ENCODE measurements at regions not wholly inside any gene's neighbourhood (a gene's known extent, or its start where the extent isn't known, plus 50 kb on each side); places are given as distances from the start of the nearest gene placed in this dataset.

DNA sequence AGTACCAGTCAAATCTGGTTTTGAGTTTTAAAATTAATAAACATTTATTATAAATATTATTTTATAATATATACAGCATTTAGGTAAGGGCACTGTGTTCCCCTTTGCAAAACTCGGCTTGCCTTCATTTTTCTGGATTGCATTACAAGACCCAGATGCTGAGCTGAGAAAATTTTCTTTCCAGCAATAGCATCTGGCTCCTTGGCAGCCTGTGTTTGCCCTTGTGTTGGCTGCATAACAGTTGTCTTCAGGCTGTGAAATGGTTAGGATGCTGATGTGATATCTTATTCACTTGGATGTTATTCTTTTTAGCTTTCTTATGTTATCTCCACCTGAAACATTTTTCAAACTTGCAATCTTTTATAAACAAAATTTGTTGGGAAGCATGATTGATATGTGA is 784.4 kb downstream of the DACH1 start:
- ATAC-seq = no peak
- Histone ChIP-seq H3K27ac (no peak overlapping the region), H3K4me1 (no peaks in the 10 kb centered on the region), H3K9me3 (no peaks in the 10 kb centered on the region), H3K4me2 (no peak overlapping the region), H3K4me3 (no peak overlapping the region)
- ChIA-PET POLR2A (no interaction called here), CTCF (no interaction called here)
- no peak for TF ChIP-seq ZC3H11A (IDR thresholded peaks at IDR 0.05)
- TF ChIP-seq RFX5 (IDR thresholded peaks at IDR 0.05) = no peak
- TF ChIP-seq RAD21 (conservative IDR thresholded peaks at IDR 0.05 in 1 of 2, IDR thresholded peaks at IDR 0.05 in 1 of 2) = no peak
- TF ChIP-seq KDM5A (IDR thresholded peaks at IDR 0.05) = no peak
- TF ChIP-seq ESRRA (IDR thresholded peaks at IDR 0.05; ENCODE audit: borderline replicate concordance, low read length) = no peak
- no peak for TF ChIP-seq HOXA7 (CRISPR knock-in tag; IDR thresholded peaks at IDR 0.05)
- TF ChIP-seq, protein P1, sequence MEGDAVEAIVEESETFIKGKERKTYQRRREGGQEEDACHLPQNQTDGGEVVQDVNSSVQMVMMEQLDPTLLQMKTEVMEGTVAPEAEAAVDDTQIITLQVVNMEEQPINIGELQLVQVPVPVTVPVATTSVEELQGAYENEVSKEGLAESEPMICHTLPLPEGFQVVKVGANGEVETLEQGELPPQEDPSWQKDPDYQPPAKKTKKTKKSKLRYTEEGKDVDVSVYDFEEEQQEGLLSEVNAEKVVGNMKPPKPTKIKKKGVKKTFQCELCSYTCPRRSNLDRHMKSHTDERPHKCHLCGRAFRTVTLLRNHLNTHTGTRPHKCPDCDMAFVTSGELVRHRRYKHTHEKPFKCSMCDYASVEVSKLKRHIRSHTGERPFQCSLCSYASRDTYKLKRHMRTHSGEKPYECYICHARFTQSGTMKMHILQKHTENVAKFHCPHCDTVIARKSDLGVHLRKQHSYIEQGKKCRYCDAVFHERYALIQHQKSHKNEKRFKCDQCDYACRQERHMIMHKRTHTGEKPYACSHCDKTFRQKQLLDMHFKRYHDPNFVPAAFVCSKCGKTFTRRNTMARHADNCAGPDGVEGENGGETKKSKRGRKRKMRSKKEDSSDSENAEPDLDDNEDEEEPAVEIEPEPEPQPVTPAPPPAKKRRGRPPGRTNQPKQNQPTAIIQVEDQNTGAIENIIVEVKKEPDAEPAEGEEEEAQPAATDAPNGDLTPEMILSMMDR (IDR thresholded peaks at IDR 0.05) = no peak
- TF ChIP-seq KDM1A (IDR thresholded peaks at IDR 0.05; ENCODE audit: low read depth) = no peak
- TF ChIP-seq CHD2 (IDR thresholded peaks at IDR 0.05; ENCODE audit: low read length, partially characterized antibody) = no peak
- no peak for TF ChIP-seq HOXB13 (CRISPR knock-in tag; IDR thresholded peaks at IDR 0.05; ENCODE audit: low read depth)
- no peak for TF ChIP-seq TFCP2L1 (CRISPR knock-in tag; IDR thresholded peaks at IDR 0.05)
- TF ChIP-seq EP300 (IDR thresholded peaks at IDR 0.05) = no peak
- no peak for TF ChIP-seq FOSL2 (IDR thresholded peaks at IDR 0.05)
- TF ChIP-seq FOSL2 (CRISPR knock-in tag; IDR thresholded peaks at IDR 0.05) = no peak
- TF ChIP-seq NR3C1 (IDR thresholded peaks at IDR 0.05) = no peak
- no peak for TF ChIP-seq FOSB (CRISPR knock-in tag; IDR thresholded peaks at IDR 0.05)
- TF ChIP-seq, protein P2, sequence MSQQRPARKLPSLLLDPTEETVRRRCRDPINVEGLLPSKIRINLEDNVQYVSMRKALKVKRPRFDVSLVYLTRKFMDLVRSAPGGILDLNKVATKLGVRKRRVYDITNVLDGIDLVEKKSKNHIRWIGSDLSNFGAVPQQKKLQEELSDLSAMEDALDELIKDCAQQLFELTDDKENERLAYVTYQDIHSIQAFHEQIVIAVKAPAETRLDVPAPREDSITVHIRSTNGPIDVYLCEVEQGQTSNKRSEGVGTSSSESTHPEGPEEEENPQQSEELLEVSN (IDR thresholded peaks at IDR 0.05; ENCODE audit: borderline replicate concordance, low read depth) = no peak
- TF ChIP-seq MYC (IDR thresholded peaks at IDR 0.05; ENCODE audit: borderline replicate concordance, low read length) = no peak
- WGBS (ENCODE audit: missing lambda C conversion rate) = 0% methylated on average over 1 of the region's 1 CpG
- no peak for FAIRE-seq
- DNase-seq (ENCODE audit: low read depth in 1 of 2, low spot score in 1 of 2) = no peak

DNA sequence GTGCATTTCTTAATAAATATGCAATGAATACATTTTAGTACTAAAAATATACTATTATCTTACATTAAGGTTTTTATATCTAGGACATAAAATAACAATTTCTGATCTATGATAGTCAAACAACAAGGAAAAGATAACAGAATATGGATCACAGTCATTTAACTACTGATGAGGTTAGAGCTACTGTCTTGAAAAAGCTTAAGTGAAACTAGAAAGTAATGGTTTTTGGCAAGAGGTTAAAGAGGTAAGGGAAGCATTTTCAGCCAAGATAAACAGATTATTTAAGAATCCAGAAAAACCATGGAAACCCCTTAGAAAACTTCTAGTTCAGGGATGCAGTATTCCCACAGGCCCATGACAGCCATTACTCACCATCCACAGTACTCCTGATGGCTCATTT is 787.4 kb downstream of the DACH1 start:
- DNase-seq (ENCODE audit: low read depth in 1 of 2, low spot score in 1 of 2) = no peak
- no peak overlapping the region for H3K4me3 ChIP-seq
- no peak overlapping the region for H3K4me2 ChIP-seq
- H3K27ac ChIP-seq = no peak overlapping the region
- ATAC-seq = no peak
- TF ChIP-seq JUN (IDR thresholded peaks at IDR 0.05) = no peak
- H3K9me3 ChIP-seq = no peaks in the 10 kb centered on the region
- ChIA-PET POLR2A (no interaction called here), CTCF (no interaction called here)
- no peak for FAIRE-seq
- no peaks in the 10 kb centered on the region for H3K4me1 ChIP-seq

DNA sequence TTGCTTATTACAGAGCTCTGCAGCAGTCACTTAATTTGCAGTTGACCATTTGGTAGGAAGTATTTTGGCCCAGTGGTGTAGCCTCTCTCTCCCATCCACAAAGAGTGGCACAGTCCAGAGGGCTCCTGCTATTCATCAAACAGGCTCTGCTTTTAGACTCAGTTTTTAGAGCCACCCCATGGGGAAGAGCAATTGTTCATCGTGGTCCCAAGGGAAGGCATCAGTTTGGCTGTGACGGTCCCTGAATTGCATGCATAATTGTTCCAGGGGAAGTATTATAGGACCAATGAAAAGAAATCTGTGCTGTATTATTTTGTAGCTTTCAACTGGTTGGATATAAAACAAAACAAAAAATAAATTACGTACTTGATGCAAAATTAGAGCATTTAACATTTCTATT is 799.0 kb downstream of the DACH1 start:
- ChIA-PET POLR2A (no interaction called here), CTCF (no interaction called here)
- H3K4me3 ChIP-seq = no peak overlapping the region
- H3K27ac ChIP-seq = no peak overlapping the region
- no peak overlapping the region for H3K4me2 ChIP-seq
- H3K4me1 ChIP-seq = no peaks in the 10 kb centered on the region
- no peaks in the 10 kb centered on the region for H3K9me3 ChIP-seq
- ATAC-seq (no peak), DNase-seq (ENCODE audit: low read depth in 1 of 2, low spot score in 1 of 2) (no peak), FAIRE-seq (no peak)
- 20% methylated on average over 3 of the region's 3 CpGs for WGBS (ENCODE audit: missing lambda C conversion rate)
- no peak for TF ChIP-seq CBX8 (IDR thresholded peaks at IDR 0.05)
- TF ChIP-seq ZNF302 (CRISPR knock-in tag; IDR thresholded peaks at IDR 0.05) = no peak
- no peak for TF ChIP-seq KDM1A (IDR thresholded peaks at IDR 0.05; ENCODE audit: low read depth)
- TF ChIP-seq, protein P1 (IDR thresholded peaks at IDR 0.05) = no peak
- TF ChIP-seq NFE2L2 (conservative IDR thresholded peaks at IDR 0.05; ENCODE audit: low read length) = no peak
- TF ChIP-seq CHD4 (IDR thresholded peaks at IDR 0.05; ENCODE audit: borderline replicate concordance) = no peak
- no peak for TF ChIP-seq EP300 (IDR thresholded peaks at IDR 0.05)
- no peak for TF ChIP-seq TFCP2L1 (CRISPR knock-in tag; IDR thresholded peaks at IDR 0.05)
- TF ChIP-seq, protein P3, sequence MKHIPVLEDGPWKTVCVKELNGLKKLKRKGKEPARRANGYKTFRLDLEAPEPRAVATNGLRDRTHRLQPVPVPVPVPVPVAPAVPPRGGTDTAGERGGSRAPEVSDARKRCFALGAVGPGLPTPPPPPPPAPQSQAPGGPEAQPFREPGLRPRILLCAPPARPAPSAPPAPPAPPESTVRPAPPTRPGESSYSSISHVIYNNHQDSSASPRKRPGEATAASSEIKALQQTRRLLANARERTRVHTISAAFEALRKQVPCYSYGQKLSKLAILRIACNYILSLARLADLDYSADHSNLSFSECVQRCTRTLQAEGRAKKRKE (CRISPR knock-in tag; IDR thresholded peaks at IDR 0.05; ENCODE audit: low read depth) = no peak
- TF ChIP-seq KDM5A (IDR thresholded peaks at IDR 0.05) = no peak
- no peak for TF ChIP-seq NR3C1 (IDR thresholded peaks at IDR 0.05)
- TF ChIP-seq RAD21 (conservative IDR thresholded peaks at IDR 0.05 in 1 of 2, IDR thresholded peaks at IDR 0.05 in 1 of 2) = no peak
- no peak for TF ChIP-seq BHLHE40 (IDR thresholded peaks at IDR 0.05; ENCODE audit: low read depth, low read length)
- no peak for TF ChIP-seq GATA3 (IDR thresholded peaks at IDR 0.05; ENCODE audit: borderline replicate concordance)
